Liver (tissue), 8 donors: ENCODE measurements at regions not wholly inside any gene's neighbourhood (a gene's known extent, or its start where the extent isn't known, plus 50 kb on each side); places are given as distances from the start of the nearest gene placed in this dataset.

Source experiments
- DNase-seq: peaks from one replicate; pipeline ENCODE4 v3.0.0-alpha.2; 2017; ENCODE audit warnings: low spot score
- H3K27ac ChIP-seq, 2 donors: one replicate each; pipeline ENCODE4 v1.7.0; 2013; ENCODE audit warnings: inconsistent platforms in 2 of 2, low read length in 2 of 2, control low read depth in 1 of 2, low read depth in 1 of 2, mild to moderate bottlenecking in 1 of 2
- H3K27me3 ChIP-seq, 4 donors: one replicate each; pipeline versions ENCODE4 v1.6.1 to v1.7.0; 2013; ENCODE audit warnings: low read length in 3 of 4, inconsistent platforms in 1 of 4, mild to moderate bottlenecking in 1 of 4, moderate library complexity in 1 of 4; ENCODE audit not compliant: control insufficient read depth in 4 of 4, insufficient read depth in 4 of 4
- H3K36me3 ChIP-seq, 4 donors: one replicate each; pipeline versions ENCODE4 v1.6.1 to v1.7.0; 2013; ENCODE audit warnings: low read length in 3 of 4, mild to moderate bottlenecking in 3 of 4, low read depth in 1 of 4, moderate library complexity in 1 of 4; ENCODE audit not compliant: control insufficient read depth in 4 of 4, insufficient read depth in 3 of 4
- H3K4me1 ChIP-seq, 4 donors: one replicate each; pipeline versions ENCODE4 v1.6.1 to v1.7.0; 2013; ENCODE audit warnings: low read length in 3 of 4, mild to moderate bottlenecking in 3 of 4, moderate library complexity in 1 of 4; ENCODE audit not compliant: control insufficient read depth in 4 of 4, insufficient read depth in 4 of 4
- H3K4me3 ChIP-seq, 3 donors: one replicate each; pipeline versions ENCODE4 v1.6.1 to v1.7.0; 2013; ENCODE audit warnings: low read length in 3 of 3, control low read depth in 1 of 3, low read depth in 1 of 3, mild to moderate bottlenecking in 1 of 3
- H3K9ac ChIP-seq, 2 donors: one replicate each; pipeline ENCODE4 v1.7.0; 2013; ENCODE audit warnings: low read length in 2 of 2, mild to moderate bottlenecking in 2 of 2, moderate library complexity in 2 of 2, control low read depth in 1 of 2, low read depth in 1 of 2
- H3K9me3 ChIP-seq, 4 donors: one replicate each; pipeline versions ENCODE4 v1.6.1 to v1.7.0; 2013; ENCODE audit warnings: low read length in 3 of 4; ENCODE audit not compliant: control insufficient read depth in 4 of 4
- EGR1 ChIP-seq, 2 donors: IDR thresholded peaks; 2 replicates each; pipeline ENCODE4 v1.6.1; 2016 to 2018; ENCODE audit warnings: antibody characterized with exemption in 2 of 2, low read depth in 2 of 2
- FOXA1 ChIP-seq: IDR thresholded peaks from 2 replicates; pipeline ENCODE4 v1.6.1; 2016; ENCODE audit warnings: antibody characterized with exemption
- FOXA2 ChIP-seq: IDR thresholded peaks from 2 replicates; pipeline ENCODE4 v1.6.1; 2016; ENCODE audit warnings: antibody characterized with exemption
- GABPA ChIP-seq, 2 donors: IDR thresholded peaks in 1 of 2; conservative IDR thresholded peaks in 1 of 2; 2 replicates each; pipeline ENCODE4 v1.6.1; 2016; ENCODE audit warnings: antibody characterized with exemption in 2 of 2, mild to moderate bottlenecking in 1 of 2, moderate library complexity in 1 of 2
- HNF4A ChIP-seq, 2 donors: conservative IDR thresholded peaks; 2 replicates each; pipeline ENCODE4 v1.6.1; 2016; ENCODE audit warnings: antibody characterized with exemption in 2 of 2, mild to moderate bottlenecking in 2 of 2
- JUND ChIP-seq, 2 donors: IDR thresholded peaks; 2 replicates each; pipeline ENCODE4 v1.6.1; 2016; ENCODE audit warnings: antibody characterized with exemption in 2 of 2
- NR2F2 ChIP-seq: IDR thresholded peaks from 2 replicates; pipeline ENCODE4 v1.6.1; 2016; ENCODE audit warnings: antibody characterized with exemption
- RAD21 ChIP-seq, 2 donors: IDR thresholded peaks; 2 replicates each; pipeline ENCODE4 v1.6.1; 2016; ENCODE audit warnings: antibody characterized with exemption in 2 of 2, mild to moderate bottlenecking in 2 of 2
- RXRA ChIP-seq, 2 donors: IDR thresholded peaks; 2 replicates each; pipeline ENCODE4 v1.6.1; 2017 to 2018; ENCODE audit warnings: antibody characterized with exemption in 2 of 2, mild to moderate bottlenecking in 1 of 2
- SP1 ChIP-seq: IDR thresholded peaks from 2 replicates; pipeline ENCODE4 v1.6.1; 2018; ENCODE audit warnings: antibody characterized with exemption, mild to moderate bottlenecking
- TAF1 ChIP-seq: conservative IDR thresholded peaks from 2 replicates; pipeline ENCODE4 v1.6.1; 2016; ENCODE audit warnings: antibody characterized with exemption, mild to moderate bottlenecking
- YY1 ChIP-seq: IDR thresholded peaks from 2 replicates; pipeline ENCODE4 v1.6.1; 2016; ENCODE audit warnings: antibody characterized with exemption, mild to moderate bottlenecking
- WGBS: extraction: QIAGEN DNeasy Blood & Tissue Kit; methylation state at CpG from one replicate; pipeline ENCODE4 v1.1.7; 2013; 5-methylcytosine and 5-hydroxymethylcytosine counted together
- TF ChIP-seq, protein P1 (sequence below): IDR thresholded peaks from 2 replicates; pipeline ENCODE4 v1.6.1; 2016; ENCODE audit warnings: antibody characterized with exemption
- TF ChIP-seq, protein P2 (sequence below): IDR thresholded peaks from 2 replicates; pipeline ENCODE4 v1.6.1; 2016; ENCODE audit warnings: antibody characterized with exemption
- TF ChIP-seq, protein P3 (sequence below): IDR thresholded peaks from 2 replicates; pipeline ENCODE4 v1.6.1; 2016; ENCODE audit warnings: antibody characterized with exemption, mild to moderate bottlenecking
- TF ChIP-seq, protein P4 (sequence below): IDR thresholded peaks from 2 replicates; pipeline ENCODE4 v1.6.1; 2016; ENCODE audit warnings: antibody characterized with exemption
- TF ChIP-seq, protein P5 (sequence below): fragments of 150-350 bp; IDR thresholded peaks from 2 replicates; pipeline ENCODE4 v1.5.1; 2017; ENCODE audit warnings: improper control_type of control experiment, low read depth, low read length; ENCODE audit not compliant: missing input control
- donor health status: healthy.
- donor health status: healthy.
- donor health status: healthy.
- donor health status: healthy.
- donor health status: healthy.

DNA sequence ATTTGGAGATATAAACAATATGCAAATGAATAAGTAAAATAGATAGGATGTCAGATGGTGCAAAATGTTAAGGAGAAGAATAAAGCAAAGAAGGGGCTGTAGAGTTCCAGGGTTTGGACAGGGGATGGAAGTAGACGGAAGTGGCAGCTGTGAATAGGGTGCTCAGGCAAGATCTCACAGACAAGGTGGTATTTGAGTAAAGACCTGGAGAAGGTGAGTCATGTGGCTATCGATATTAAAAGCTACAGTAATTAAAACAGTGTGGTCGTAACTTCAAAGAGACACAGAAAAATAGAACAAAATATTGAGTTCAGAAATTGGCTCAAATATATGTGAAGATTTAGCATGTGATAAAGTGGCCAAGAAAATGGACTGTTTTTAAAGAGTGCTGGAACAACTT is 61.3 kb upstream of the SLC38A2 start:
- TF ChIP-seq RXRA (IDR thresholded peaks at IDR 0.05), result no peak
- no peak for TF ChIP-seq RAD21 (IDR thresholded peaks at IDR 0.05)
- TF ChIP-seq, protein P1, sequence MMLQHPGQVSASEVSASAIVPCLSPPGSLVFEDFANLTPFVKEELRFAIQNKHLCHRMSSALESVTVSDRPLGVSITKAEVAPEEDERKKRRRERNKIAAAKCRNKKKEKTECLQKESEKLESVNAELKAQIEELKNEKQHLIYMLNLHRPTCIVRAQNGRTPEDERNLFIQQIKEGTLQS, result no peak
- TF ChIP-seq, protein P2, sequence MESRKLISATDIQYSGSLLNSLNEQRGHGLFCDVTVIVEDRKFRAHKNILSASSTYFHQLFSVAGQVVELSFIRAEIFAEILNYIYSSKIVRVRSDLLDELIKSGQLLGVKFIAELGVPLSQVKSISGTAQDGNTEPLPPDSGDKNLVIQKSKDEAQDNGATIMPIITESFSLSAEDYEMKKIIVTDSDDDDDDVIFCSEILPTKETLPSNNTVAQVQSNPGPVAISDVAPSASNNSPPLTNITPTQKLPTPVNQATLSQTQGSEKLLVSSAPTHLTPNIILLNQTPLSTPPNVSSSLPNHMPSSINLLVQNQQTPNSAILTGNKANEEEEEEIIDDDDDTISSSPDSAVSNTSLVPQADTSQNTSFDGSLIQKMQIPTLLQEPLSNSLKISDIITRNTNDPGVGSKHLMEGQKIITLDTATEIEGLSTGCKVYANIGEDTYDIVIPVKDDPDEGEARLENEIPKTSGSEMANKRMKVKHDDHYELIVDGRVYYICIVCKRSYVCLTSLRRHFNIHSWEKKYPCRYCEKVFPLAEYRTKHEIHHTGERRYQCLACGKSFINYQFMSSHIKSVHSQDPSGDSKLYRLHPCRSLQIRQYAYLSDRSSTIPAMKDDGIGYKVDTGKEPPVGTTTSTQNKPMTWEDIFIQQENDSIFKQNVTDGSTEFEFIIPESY, result no peak
- Histone ChIP-seq H3K27me3 (no peaks in the 10 kb centered on the region), H3K36me3 (no peaks in the 10 kb centered on the region), H3K9me3 (no peaks in the 10 kb centered on the region), H3K27ac (no peak overlapping the region), H3K4me1 (peaks cover 0 to 4% (median under 1%) of the 10 kb centered on the region in 4 donors), H3K9ac (no peak overlapping the region), H3K4me3 (no peak overlapping the region)
- 96% methylated on average over 3 of the region's 3 CpGs for WGBS
- no peak for DNase-seq

DNA sequence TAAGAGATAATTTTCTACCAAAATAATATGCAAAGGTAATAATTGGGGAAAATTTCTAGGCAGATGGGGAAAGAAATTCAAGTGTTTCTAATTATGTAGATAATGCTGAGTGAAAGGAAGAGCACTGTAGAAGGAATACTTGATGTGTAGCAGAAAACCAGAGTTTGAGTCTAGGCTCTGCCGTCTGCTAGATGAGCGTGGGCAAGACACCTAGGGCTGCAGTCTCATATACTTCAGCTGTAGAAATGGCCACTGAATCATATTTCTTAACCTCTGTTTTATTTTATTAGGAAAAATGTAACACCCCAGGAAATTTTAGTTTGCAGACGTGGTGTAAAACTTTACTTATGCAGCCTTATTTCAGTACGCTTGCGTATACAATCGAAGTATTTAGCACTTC is 59.8 kb upstream of the SLC38A2 start:
- Histone ChIP-seq H3K9ac (no peak overlapping the region), H3K27me3 (no peaks in the 10 kb centered on the region), H3K9me3 (no peaks in the 10 kb centered on the region), H3K27ac (peak overlapping the region in 1 of 2 donors; percentile 25), H3K4me3 (no peak overlapping the region), H3K4me1 (peaks cover 0 to 4% (median under 1%) of the 10 kb centered on the region in 4 donors), H3K36me3 (no peaks in the 10 kb centered on the region)
- TF ChIP-seq SP1 (no peak), GABPA (IDR thresholded peaks at IDR 0.05 in 1 of 2, conservative IDR thresholded peaks at IDR 0.05 in 1 of 2) (no peak), YY1 (no peak), FOXA1 (no peak), EGR1 (IDR thresholded peaks at IDR 0.05; ENCODE audit: low read depth in 2 of 2) (no peak), FOXA2 (no peak)
- 77% methylated on average over 6 of the region's 6 CpGs for WGBS
- no peak for DNase-seq

DNA sequence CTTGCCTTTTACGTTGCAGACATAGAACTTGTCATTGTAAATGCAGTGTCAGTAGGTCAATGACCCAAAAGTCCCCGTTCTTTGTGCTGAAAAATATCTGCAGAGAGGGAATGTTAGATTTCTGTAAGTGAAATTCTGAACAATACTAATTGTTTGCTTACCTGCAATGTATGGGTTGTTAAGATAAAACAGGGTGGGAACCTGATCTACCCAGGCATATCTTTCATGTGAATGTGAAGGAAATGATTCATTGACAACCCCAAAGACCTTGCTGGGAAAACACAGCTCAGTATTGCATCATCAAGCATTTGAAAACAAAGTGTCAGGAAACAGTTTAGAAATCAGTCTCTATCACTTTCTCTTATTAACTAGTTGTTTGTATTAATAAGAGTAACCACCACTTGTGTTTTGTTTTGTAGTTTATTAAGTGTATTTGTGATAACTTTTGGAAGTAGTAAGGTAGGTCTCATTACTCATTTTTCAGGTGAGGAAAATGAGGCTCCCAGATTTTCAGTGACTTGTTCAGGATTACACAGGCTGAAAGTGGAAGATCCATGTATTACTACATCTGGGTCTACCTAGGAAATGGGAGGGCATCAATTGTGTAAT is 57.9 kb upstream of the SLC38A2 start:
- H3K9me3 ChIP-seq, result no peaks in the 10 kb centered on the region
- no peaks in the 10 kb centered on the region for H3K27me3 ChIP-seq
- peaks cover 0 to 4% (median under 1%) of the 10 kb centered on the region in 4 donors for H3K4me1 ChIP-seq
- H3K27ac ChIP-seq, result peak overlapping the region; percentile 79 to 90
- no peak for DNase-seq
- peak overlapping the region in 1 of 2 donors; percentile 49 for H3K9ac ChIP-seq
- 12% methylated on average over 2 of the region's 2 CpGs for WGBS
- H3K4me3 ChIP-seq, result peak overlapping the region; percentile 18 to 41 (median 39)
- H3K36me3 ChIP-seq, result no peaks in the 10 kb centered on the region
- peak; percentile 84 for TF ChIP-seq SP1
- TF ChIP-seq HNF4A (conservative IDR thresholded peaks at IDR 0.05), result peak; percentile 4 to 59
- TF ChIP-seq, protein P3, sequence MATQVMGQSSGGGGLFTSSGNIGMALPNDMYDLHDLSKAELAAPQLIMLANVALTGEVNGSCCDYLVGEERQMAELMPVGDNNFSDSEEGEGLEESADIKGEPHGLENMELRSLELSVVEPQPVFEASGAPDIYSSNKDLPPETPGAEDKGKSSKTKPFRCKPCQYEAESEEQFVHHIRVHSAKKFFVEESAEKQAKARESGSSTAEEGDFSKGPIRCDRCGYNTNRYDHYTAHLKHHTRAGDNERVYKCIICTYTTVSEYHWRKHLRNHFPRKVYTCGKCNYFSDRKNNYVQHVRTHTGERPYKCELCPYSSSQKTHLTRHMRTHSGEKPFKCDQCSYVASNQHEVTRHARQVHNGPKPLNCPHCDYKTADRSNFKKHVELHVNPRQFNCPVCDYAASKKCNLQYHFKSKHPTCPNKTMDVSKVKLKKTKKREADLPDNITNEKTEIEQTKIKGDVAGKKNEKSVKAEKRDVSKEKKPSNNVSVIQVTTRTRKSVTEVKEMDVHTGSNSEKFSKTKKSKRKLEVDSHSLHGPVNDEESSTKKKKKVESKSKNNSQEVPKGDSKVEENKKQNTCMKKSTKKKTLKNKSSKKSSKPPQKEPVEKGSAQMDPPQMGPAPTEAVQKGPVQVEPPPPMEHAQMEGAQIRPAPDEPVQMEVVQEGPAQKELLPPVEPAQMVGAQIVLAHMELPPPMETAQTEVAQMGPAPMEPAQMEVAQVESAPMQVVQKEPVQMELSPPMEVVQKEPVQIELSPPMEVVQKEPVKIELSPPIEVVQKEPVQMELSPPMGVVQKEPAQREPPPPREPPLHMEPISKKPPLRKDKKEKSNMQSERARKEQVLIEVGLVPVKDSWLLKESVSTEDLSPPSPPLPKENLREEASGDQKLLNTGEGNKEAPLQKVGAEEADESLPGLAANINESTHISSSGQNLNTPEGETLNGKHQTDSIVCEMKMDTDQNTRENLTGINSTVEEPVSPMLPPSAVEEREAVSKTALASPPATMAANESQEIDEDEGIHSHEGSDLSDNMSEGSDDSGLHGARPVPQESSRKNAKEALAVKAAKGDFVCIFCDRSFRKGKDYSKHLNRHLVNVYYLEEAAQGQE, result peak; percentile 33
- TF ChIP-seq NR2F2, result peak; percentile 89
- TF ChIP-seq GABPA (IDR thresholded peaks at IDR 0.05 in 1 of 2, conservative IDR thresholded peaks at IDR 0.05 in 1 of 2), result no peak
- TF ChIP-seq, protein P1, result peak; percentile 95
- peak; percentile 56 for TF ChIP-seq YY1
- peak; percentile 32 for TF ChIP-seq TAF1
- TF ChIP-seq EGR1 (IDR thresholded peaks at IDR 0.05; ENCODE audit: low read depth in 2 of 2), result no peak
- TF ChIP-seq, protein P4, sequence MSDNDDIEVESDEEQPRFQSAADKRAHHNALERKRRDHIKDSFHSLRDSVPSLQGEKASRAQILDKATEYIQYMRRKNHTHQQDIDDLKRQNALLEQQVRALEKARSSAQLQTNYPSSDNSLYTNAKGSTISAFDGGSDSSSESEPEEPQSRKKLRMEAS, result peak; percentile 76
- TF ChIP-seq RXRA (IDR thresholded peaks at IDR 0.05), result peak; percentile 86 to 92
- TF ChIP-seq, protein P5, sequence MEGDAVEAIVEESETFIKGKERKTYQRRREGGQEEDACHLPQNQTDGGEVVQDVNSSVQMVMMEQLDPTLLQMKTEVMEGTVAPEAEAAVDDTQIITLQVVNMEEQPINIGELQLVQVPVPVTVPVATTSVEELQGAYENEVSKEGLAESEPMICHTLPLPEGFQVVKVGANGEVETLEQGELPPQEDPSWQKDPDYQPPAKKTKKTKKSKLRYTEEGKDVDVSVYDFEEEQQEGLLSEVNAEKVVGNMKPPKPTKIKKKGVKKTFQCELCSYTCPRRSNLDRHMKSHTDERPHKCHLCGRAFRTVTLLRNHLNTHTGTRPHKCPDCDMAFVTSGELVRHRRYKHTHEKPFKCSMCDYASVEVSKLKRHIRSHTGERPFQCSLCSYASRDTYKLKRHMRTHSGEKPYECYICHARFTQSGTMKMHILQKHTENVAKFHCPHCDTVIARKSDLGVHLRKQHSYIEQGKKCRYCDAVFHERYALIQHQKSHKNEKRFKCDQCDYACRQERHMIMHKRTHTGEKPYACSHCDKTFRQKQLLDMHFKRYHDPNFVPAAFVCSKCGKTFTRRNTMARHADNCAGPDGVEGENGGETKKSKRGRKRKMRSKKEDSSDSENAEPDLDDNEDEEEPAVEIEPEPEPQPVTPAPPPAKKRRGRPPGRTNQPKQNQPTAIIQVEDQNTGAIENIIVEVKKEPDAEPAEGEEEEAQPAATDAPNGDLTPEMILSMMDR, result no peak
- peak; percentile 54 to 65 for TF ChIP-seq RAD21 (IDR thresholded peaks at IDR 0.05)
- peak; percentile 82 to 84 for TF ChIP-seq JUND (IDR thresholded peaks at IDR 0.05)
